T-helper 9 cell (primary cell): ENCODE measurements at regions not wholly inside any gene's neighbourhood (a gene's known extent, or its start where the extent isn't known, plus 50 kb on each side); places are given as distances from the start of the nearest gene placed in this dataset.

Experiments used
- DNase-seq: peaks from one replicate; pipeline ENCODE4 v3.0.0-alpha.2; 2020

DNA sequence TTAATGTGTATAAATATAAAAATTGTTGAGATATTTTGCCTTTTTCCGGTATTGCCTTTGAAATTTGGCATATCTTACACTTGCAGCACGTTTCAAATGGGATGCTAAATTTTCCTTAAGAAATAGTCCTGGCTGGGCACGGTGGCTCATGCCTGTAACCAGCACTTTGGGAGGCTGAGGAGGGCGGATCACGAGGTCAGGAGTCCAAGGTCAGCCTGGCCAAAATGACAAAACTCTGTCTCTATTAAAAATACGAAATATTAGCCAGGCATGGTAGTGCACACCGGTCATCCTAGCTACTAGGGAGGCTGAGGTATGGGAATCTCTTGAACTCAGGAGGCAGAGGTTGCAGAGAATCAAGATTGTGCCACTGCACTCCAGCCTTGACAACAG lies 220.2 kb downstream of the PTEN start:
- no peak for DNase-seq

GRCh38 chr10:88086187-88086960 lies 222.9 kb downstream of the PTEN start:
- no peak for DNase-seq

DNA sequence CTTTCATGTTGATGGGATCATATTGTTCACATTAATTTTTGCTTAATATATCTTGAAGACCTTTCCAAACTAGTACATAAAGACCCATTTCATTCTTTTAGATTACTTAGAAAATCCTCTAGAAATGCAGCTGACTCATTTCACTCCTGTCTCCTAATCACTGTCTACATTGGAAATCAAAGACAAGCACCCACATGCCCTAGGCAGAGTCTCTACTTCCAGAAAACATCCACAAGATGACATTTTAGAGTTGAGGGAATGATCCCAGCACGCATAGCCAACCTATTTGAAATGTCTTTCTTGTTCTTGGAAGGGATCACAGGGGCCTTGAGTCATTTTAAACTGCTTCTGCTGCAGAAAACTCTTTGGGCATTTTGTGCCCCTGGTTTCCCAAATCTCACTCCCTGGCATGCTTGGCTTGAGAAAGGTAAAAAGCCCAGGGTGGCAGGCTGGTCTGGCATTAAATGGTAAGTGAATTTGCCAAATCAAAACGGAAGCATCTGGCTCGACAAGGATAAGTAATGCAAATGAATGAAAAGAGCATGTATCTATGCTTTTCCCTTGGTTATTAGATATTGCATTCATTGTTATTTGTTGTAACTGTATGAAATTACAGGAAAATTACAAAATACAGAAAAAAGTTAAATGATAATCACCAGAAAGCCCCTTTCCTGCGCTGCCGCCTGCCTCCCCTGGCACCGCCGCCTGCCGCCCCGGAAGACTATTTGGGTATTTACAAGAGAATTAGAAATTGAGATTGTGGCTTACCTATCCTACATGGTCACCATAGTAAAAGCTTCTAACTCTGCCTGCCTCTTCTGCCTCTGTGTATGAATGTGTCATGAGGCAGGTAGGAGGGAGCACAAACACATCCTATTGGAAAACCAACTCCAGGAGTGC lies 225.3 kb downstream of the PTEN start:
- DNase-seq: no peak

GRCh38 chr10:88089498-88089897 lies 226.1 kb downstream of the PTEN start:
- DNase-seq: no peak

- DNase-seq: no peak
Observed at GRCh38 chr10:88090568-88091214, 227.3 kb downstream of the PTEN start.

DNA sequence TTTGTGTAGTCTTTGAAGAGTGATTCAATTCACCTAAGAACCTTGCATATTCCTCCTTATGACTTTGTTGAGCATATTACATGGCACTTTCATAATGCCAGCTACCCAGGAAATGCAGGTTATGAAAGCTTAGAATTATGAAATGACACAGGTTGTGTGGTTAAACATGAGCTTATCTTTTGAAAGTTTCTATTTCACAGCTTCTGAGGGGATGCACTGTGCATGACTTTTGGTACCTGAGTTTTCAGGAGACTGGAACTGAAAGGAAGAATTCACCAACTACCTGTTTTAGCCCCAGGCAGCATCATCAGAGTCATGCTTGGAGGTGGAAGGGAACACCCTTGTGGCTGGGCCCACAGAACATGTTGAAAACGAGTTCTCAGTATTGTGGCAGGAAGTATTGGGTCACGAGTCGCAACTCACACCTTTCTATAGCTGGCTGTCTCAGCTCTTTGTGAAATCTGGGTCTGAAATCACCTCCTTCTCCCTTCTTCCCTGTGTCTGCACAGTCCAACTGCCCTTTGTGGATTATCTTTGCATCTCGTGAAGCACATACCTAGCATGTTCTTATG lies 228.2 kb downstream of the PTEN start:
- DNase-seq: peak; percentile 37

GRCh38 chr10:88092265-88092664 lies 228.8 kb downstream of the PTEN start:
- no peak for DNase-seq

GRCh38 chr10:88092973-88093372 lies 229.5 kb downstream of the PTEN start:
- no peak for DNase-seq

DNA sequence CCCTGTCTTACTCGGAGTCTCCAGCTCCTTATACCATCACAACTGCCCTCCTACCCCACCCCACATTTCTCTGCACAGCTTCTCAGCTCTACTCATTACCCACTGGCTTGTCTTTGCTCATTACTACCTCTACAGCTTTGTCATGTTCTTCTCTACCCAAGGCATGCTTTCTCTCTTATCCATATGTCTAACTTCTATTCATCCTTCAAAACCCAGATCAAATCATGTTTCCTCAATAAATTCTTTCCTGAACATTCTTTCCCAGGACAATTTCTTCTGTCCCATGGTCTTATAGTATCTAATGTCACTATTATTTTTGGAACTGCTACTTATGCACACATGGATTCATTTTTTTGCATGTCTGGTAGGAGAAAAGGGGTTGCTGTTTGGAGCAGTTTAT lies 231.4 kb downstream of the PTEN start:
- DNase-seq: no peak

DNA sequence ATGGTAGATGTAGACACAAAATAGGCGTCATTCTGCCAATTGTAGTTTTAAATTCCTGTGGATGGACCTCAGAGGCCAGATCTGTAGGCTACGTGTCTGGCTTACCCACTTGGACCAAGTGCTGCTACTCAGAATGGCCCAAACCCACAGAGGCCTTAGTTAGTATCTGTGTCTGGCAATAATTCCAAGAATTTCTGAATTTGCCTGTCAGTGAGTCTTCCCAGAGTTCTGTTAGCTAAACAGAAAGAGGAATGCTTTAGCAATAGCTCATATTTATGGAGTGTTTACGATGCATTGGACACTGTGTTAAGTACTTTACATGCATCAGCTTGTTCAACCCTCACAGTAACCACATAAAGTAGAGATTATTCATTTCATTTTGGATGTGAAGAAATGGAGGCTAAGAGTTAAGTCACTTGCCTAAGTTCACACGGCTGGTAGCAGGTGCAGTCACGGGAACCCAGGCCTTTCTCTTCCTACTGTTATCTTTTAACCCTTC lies 231.8 kb downstream of the PTEN start:
- no peak for DNase-seq

- DNase-seq: no peak
Observed at GRCh38 chr10:88095778-88096431, 232.5 kb downstream of the PTEN start.

GRCh38 chr10:88097092-88097516 lies 233.7 kb downstream of the PTEN start:
- DNase-seq: no peak

DNA sequence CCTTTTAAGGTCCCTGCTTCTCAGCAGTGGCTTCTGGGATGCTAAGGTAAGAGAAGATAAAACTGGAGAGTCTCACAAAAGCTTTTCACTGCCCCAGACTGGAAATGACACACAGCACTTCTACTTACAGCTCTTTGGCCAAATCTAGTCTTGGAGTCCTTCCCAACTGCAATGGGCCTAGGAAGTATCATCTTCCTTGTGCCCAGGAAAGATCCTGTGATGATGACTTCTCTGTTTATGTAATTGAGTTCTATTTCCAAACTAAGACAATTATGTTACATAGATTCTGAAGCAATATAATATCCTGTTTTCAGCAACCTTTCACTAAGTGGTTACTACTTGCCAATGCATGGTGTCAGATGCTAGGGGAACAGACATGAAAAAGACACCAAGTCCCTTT lies 234.1 kb downstream of the PTEN start:
- no peak for DNase-seq

DNA sequence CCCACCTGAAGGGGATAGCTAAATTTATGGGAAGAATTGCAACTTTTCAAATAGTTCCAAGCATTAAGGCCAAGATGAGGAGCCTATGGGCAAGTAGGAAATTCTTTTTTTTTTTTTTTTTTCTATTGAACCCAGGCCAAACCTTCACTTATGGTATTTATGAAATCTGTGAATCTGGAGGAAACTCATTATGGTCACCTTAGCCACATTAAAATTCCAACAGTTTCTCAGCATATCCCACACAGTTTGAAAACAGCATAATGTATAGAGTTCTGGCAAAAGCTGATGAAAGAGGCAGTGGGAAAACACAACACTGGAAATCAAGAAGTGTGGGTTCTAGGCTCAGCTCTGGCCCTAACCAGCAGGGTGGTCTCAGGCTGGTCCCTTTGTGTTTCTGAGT lies 236.9 kb downstream of the PTEN start:
- DNase-seq: no peak

GRCh38 chr10:88101666-88102065 lies 238.2 kb downstream of the PTEN start:
- no peak for DNase-seq

GRCh38 chr10:88103576-88103975 lies 240.2 kb downstream of the PTEN start:
- DNase-seq: no peak

- no peak for DNase-seq
Observed at GRCh38 chr10:88104223-88104622, 240.8 kb downstream of the PTEN start.

GRCh38 chr10:88106366-88106765 lies 242.9 kb downstream of the PTEN start:
- no peak for DNase-seq

DNA sequence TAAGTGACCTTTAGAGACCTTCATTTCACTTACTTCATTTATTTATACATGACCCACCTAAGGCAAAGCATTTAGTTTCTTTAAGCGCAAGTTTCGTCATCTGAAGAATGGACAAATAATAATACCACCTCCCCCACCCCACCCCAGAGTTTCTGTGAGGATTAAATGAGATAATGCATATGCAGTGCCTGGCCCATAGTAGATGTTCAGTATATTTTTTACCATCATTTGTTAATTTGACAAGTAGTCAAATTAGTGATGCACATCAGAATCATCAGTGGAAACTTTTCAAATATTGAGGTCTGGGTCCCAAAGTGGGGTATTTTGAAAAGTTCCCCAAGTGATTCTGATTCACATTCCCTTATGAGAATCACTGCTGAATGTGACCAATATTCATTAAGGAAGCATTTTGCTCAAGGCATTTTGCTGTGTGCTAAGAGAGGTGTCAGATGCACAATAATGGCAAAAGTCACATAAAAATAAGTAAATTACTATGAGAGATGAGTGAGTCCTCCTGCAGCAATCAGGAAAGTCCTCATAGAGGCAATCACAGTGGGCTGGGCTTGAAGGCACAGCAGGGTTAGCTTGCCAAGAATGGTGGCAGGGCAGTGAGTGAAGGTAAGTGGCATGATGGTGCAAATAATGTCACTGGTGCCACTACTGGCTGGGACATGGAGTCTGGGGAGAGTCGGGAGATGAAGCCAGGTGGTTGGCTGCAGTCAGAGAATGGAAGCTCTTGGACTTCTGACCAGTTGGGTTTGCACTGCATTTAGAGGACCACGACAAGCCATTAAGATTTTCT lies 244.1 kb downstream of the PTEN start:
- DNase-seq: no peak

GRCh38 chr10:88108115-88108610 lies 244.7 kb downstream of the PTEN start:
- no peak for DNase-seq

DNA sequence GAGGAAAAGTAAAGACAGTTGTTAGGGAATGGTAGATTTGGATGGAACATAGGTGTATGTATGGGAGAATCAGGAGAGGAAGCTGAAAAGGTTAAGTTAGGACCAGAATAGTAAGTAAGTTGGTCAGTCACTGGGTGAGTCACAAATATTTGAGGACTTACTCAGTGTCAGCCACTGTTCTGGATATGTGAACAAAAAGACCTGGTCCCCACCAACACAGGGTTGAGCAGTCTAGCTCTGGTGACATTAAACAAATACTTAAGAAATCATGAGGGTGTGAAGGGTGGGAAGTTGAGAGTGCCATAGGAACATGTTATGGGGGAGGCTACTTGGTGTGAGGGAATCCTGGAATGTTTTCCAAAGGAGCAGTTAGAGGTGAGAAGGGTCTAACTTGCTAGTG lies 246.9 kb downstream of the PTEN start:
- DNase-seq: no peak
